SW480 (cell line): ENCODE measurements at regions not wholly inside any gene's neighbourhood (a gene's known extent, or its start where the extent isn't known, plus 50 kb on each side); places are given as distances from the start of the nearest gene placed in this dataset.
"Not testable (repeated sequence)": the region's sequence is repeated elsewhere in the genome, so short reads cannot be mapped to it uniquely, and the experiment has no call there.

Experiments
- DNase-seq: peaks from one replicate; pipeline ENCODE4 v3.0.0-alpha.2; 2016; ENCODE audit warnings: low spot score

DNA sequence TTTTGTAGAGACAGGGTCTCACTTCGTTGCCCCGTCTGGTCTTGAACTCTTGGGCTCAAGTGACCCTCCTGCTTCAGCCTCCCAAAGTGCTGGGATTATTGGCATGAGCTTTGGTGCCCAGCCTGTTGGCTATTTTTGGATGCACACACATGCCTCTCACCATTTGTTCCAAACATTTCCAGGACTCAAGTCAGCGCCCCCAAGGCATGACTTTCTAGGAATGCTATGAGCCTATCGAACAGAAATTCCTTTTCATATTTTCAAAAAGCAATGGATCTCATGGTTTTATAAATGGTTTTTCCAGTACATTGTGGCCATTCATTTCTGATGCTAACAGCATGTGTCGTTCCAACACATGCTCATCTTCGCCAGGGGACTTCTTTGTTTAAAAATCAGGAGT is 119.3 kb upstream of the NAA20 start:
- DNase-seq: no peak

DNA sequence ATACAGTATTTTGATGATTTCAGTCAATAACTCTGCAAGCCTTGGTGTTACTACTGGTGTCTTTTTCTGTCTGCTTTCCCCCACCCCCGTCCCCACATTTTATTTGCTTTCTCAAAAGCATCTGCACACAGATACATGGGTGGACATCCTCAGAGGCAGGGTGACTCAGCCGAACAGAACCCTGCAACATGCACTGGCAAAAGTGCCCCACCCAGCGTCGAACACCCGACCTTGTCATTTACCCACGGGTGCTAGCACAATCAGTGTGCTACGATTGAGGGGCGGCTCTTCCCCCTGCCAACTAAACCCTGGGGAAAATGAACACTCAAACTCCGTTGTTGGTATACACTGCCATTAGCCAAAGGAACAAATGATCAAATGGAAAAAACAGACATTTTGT is 115.9 kb upstream of the NAA20 start:
- no peak for DNase-seq

DNA sequence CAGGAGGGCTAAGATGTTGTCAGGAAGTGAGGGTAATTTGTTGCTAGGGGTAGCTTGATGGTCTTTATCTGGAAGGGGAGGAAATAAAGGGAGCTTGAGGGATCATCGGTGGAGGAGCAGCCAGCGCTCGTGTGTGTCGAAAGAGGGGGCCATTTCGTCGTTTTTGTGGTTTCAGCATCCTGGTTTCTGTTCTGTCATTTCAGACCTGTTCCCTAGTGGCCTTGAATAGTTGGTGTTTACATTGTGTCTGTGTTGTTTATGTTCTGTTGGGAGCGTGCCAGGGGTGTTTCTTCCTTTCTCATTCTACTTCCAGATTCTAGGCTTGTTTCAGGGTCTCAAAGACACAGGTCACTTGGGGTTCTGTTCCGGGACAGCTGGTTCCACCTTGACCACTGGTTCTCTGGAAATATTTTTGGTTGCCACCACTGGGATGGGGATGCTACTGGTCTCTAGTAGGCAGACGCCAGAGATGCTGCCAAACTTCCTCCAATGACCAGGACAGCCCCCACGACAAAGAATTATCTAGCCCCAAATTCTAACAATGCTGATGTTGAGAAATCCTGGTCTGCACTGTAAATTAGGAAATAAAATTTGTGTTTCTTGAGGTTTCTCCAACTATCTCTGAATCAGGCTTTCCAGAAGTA is 113.9 kb upstream of the NAA20 start:
- peak; percentile 67 for DNase-seq

DNA sequence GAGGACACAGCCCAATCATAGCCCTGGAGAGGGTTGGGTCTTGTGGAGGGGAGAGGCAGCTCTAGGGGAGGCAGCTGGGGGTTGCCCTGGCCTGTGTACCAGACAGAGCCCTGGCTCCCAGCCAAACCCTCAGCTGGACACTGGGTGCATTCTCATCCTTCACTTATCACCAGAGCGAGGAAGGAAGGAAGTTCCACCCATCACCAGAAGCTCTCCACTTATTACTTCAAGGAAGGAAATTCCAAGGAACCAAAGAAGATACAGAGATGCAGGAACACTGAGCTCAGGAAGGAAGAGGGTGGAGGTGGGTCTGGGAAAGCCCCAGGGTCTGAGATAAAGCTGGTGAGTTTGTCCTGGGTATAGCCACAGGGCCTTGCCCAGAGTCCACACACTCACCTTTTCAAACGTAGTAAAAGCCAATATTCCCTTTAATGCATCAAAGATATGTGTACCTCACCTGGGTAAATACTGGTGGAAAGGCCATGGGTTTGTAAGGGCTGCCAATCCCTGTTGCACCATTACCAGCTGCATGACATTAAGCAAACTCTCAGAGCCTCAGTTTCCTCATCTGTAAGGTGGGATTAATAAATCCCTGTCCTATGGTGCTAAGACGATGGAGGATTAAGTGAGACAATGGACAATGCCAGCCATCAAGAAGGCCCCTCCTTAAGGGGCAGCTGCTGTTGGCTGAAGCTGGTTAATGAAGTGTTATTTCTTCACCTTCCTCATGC is 109.7 kb upstream of the NAA20 start:
- no peak for DNase-seq

- no peak for DNase-seq
Observed at GRCh38 chr20:19908576-19908975, 108.6 kb upstream of the NAA20 start.

GRCh38 chr20:19909725-19910124 is 107.4 kb upstream of the NAA20 start:
- no peak for DNase-seq

DNA sequence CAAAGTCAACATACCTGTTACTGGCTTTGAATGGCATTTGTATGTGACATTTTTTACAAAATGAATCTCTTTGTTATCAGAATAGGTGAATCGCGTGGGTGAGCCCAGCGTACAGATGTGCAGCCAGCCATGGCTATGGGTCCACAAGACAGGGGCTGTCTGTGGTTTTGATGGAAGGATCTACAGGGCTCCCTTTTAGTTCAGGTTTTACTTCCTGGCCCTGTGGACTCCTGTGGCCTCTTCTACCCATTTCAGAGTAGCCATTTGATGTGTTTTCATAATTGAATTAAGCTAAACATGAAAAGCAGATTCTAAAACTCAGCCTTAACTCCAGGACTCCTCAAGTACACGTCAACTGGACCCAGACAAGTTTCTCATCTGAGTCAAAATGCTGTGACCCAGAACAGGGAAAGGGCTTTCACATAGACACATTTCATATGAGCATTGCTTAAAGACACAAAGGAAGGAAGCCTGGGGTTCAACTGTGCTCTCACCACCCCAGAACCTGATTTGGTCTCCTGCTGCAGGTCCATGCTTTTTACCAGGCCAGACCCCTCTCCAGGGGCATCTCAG is 105.3 kb upstream of the NAA20 start:
- DNase-seq: no peak

GRCh38 chr20:19913349-19913748 is 103.8 kb upstream of the NAA20 start:
- no peak for DNase-seq

GRCh38 chr20:19913927-19914614 is 103.1 kb upstream of the NAA20 start:
- peak; percentile 81 for DNase-seq

- no peak for DNase-seq
Observed at GRCh38 chr20:19915111-19915798, 101.9 kb upstream of the NAA20 start.

DNA sequence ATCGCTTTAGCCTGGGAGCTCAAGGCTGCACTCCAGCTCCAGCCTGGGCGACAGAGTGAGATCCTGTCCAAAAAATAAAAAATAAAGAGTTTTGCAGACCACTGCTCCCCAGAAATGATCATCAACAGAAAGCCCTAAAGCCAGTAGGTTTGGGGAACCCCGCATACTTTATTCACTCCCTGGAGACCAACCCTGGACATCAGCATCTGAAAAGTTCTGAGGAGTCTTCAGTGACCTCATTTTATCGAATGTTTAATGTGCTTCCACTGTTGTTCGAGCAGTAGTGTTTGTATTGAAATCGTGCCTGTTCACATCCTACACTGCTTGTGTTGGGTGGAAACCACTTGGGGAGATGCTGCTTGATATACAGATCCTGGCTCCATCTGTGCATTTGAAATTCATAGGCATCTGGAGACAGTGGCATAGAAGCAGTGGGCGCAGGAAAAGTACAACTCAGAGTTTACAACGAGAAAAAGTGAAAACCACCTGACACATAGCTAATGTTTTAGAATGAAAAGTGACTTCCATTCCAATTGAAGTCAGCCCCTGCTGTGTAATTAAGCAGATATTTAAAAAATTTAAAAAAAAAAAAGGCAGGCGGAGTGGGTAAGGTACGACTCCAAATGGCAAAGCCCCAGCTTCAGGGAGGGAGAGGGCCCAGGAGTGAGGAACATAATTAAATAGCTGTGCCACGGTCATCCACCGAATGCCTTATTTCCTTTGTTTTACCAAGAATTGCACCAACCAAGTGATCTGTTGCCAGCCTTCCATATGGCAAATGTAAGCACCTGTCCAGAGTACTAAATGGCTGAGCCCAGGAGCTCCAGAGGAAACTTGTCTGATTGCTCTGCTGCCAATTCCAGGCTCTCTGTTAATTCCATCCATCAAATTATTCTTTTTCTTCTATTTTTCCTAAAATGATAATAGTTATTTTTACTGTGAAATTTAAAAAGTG is 100.4 kb upstream of the NAA20 start:
- DNase-seq: no peak

DNA sequence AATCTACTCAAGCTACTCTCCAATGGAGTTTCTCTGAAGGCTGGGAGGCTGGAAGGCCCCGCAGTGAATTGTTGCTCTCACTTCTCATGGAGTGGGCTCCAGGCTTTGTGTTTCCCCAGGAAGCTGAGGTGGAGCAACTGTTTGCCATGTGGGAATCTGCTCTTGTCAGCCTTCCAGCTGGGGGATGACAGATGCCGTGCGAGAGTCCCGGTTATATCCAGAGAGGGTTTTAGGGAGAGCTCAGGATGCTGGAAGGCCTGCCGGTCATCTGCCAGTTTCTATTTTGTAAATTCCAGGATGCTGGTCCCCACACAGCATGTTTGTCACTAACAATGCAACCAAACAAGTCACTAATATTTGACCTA is 98.2 kb upstream of the NAA20 start:
- DNase-seq: no peak

- no peak for DNase-seq
Observed at GRCh38 chr20:19920381-19921138, 96.6 kb upstream of the NAA20 start.

- DNase-seq: no peak
Observed at GRCh38 chr20:19921284-19921793, 95.8 kb upstream of the NAA20 start.

GRCh38 chr20:19921829-19922228 is 95.3 kb upstream of the NAA20 start:
- not testable (repeated sequence) for DNase-seq

- no peak for DNase-seq
Observed at GRCh38 chr20:19922716-19923115, 94.4 kb upstream of the NAA20 start.

DNA sequence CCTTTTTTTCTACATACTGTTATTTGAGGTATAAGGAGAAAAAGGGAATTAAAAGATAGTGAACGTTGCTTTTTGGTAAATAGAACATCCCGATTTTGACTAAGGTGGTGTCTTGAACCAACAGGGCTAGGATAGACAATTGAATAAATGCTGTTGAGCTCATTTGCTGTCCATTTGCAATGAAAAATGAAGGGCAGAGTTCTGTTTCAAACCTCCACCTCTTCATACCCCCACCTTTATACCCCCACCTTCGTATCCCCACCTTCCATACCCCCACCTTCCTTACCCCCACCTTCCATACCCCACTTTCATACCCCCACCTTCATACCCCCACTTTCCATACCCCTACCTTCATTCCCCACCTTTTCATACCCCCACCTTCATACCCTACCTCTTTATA is 93.4 kb upstream of the NAA20 start:
- no peak for DNase-seq

DNA sequence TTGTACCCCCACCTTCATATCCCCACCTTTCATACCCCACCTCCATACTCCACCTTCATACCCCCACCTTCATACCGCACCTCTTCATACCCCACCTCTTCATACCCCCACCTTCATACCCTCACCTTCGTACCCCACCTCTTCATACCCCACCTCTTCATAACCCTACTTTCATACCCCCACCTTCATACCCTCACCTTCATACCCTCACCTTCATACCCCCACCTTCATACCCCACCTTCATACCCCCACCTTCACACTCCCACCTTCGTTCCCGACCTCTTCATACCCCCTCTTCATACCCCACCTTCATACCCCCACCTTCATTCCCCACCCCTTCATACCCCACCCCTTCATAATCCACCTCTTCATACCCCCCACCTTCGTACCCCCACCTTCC is 92.9 kb upstream of the NAA20 start:
- DNase-seq: no peak

- DNase-seq: no peak
Observed at GRCh38 chr20:19926591-19926990, 90.6 kb upstream of the NAA20 start.

- DNase-seq: no peak
Observed at GRCh38 chr20:19928328-19929011, 88.7 kb upstream of the NAA20 start.
